ENCODE measurements at regions not wholly inside any gene's neighbourhood (a gene's known extent, or its start where the extent isn't known, plus 50 kb on each side); places are given as distances from the start of the nearest gene placed in this dataset.

- Histone ChIP-seq H3K4me2 (ENCODE audit: low read length) (no peak overlapping the region), H4K20me1 (ENCODE audit: insufficient read depth, low read length) (no peaks in the 10 kb centered on the region), H3K79me2 (ENCODE audit: low read length) (no peaks in the 10 kb centered on the region), H3K4me3 (ENCODE audit: low read length) (no peak overlapping the region), H3K4me1 (ENCODE audit: low read length) (peaks cover 12% of the 10 kb centered on the region), H3K9ac (ENCODE audit: low read length) (no peak overlapping the region), H3K36me3 (replicated peaks; ENCODE audit: low read depth, low read length) (no peaks in the 10 kb centered on the region), H3K27me3 (ENCODE audit: low read depth, low read length) (peaks cover 59% of the 10 kb centered on the region), H3K9me3 (ENCODE audit: insufficient read depth, low read length) (no peaks in the 10 kb centered on the region), H3K27ac (ENCODE audit: low read length) (no peak overlapping the region), H2AFZ (ENCODE audit: low read depth, low read length) (no peak overlapping the region)
- TF ChIP-seq EZH2phosphoT487 (IDR thresholded peaks at IDR 0.05; ENCODE audit: low read depth) (no peak), CTCF (IDR thresholded peaks at IDR 0.05; ENCODE audit: low read depth, low read length) (no peak)
Observed at GRCh38 chr9:76557674-76558225, 98.8 kb downstream of the GCNT1 start.

GRCh38 chr9:76558465-76558864 is 99.5 kb downstream of the GCNT1 start:
- TF ChIP-seq CTCF (IDR thresholded peaks at IDR 0.05; ENCODE audit: low read depth, low read length) (no peak), EZH2phosphoT487 (IDR thresholded peaks at IDR 0.05; ENCODE audit: low read depth) (no peak)
- Histone ChIP-seq H3K4me2 (ENCODE audit: low read length) (no peak overlapping the region), H2AFZ (ENCODE audit: low read depth, low read length) (no peak overlapping the region)

GRCh38 chr9:76559286-76559685 is 100.3 kb downstream of the GCNT1 start:
- H3K27ac ChIP-seq (ENCODE audit: low read length), result no peak overlapping the region
- H3K4me1 ChIP-seq (ENCODE audit: low read length), result peaks cover 16% of the 10 kb centered on the region
- no peak overlapping the region for H3K4me3 ChIP-seq (ENCODE audit: low read length)
- no peaks in the 10 kb centered on the region for H3K36me3 ChIP-seq (replicated peaks; ENCODE audit: low read depth, low read length)
- no peak overlapping the region for H2AFZ ChIP-seq (ENCODE audit: low read depth, low read length)
- no peak overlapping the region for H3K9ac ChIP-seq (ENCODE audit: low read length)
- H3K27me3 ChIP-seq (ENCODE audit: low read depth, low read length), result peaks cover 51% of the 10 kb centered on the region
- H4K20me1 ChIP-seq (ENCODE audit: insufficient read depth, low read length), result no peaks in the 10 kb centered on the region
- H3K4me2 ChIP-seq (ENCODE audit: low read length), result no peak overlapping the region
- TF ChIP-seq CTCF (IDR thresholded peaks at IDR 0.05; ENCODE audit: low read depth, low read length) (no peak), EZH2phosphoT487 (IDR thresholded peaks at IDR 0.05; ENCODE audit: low read depth) (no peak)
- H3K79me2 ChIP-seq (ENCODE audit: low read length), result no peaks in the 10 kb centered on the region
- no peaks in the 10 kb centered on the region for H3K9me3 ChIP-seq (ENCODE audit: insufficient read depth, low read length)

More at GRCh38 chr9:76558465-76558864, 99.5 kb downstream of the GCNT1 start:
- Histone ChIP-seq H3K9me3 (ENCODE audit: insufficient read depth, low read length) (no peaks in the 10 kb centered on the region), H4K20me1 (ENCODE audit: insufficient read depth, low read length) (no peaks in the 10 kb centered on the region), H3K27ac (ENCODE audit: low read length) (no peak overlapping the region), H3K79me2 (ENCODE audit: low read length) (no peaks in the 10 kb centered on the region), H3K4me3 (ENCODE audit: low read length) (no peak overlapping the region), H3K4me1 (ENCODE audit: low read length) (peaks cover 16% of the 10 kb centered on the region), H3K9ac (ENCODE audit: low read length) (no peak overlapping the region), H3K27me3 (ENCODE audit: low read depth, low read length) (peaks cover 52% of the 10 kb centered on the region), H3K36me3 (replicated peaks; ENCODE audit: low read depth, low read length) (no peaks in the 10 kb centered on the region)

- no peaks in the 10 kb centered on the region for H3K79me2 ChIP-seq (ENCODE audit: low read length)
Observed at GRCh38 chr9:76560481-76560922, 101.5 kb downstream of the GCNT1 start.

More at GRCh38 chr9:76560481-76560922, 101.5 kb downstream of the GCNT1 start:
- Histone ChIP-seq H3K4me3 (ENCODE audit: low read length) (no peak overlapping the region), H3K4me2 (ENCODE audit: low read length) (no peak overlapping the region), H3K9me3 (ENCODE audit: insufficient read depth, low read length) (no peaks in the 10 kb centered on the region), H3K9ac (ENCODE audit: low read length) (no peak overlapping the region), H2AFZ (ENCODE audit: low read depth, low read length) (no peak overlapping the region), H3K36me3 (replicated peaks; ENCODE audit: low read depth, low read length) (no peaks in the 10 kb centered on the region), H3K27me3 (ENCODE audit: low read depth, low read length) (peaks cover 52% of the 10 kb centered on the region), H3K27ac (ENCODE audit: low read length) (no peak overlapping the region), H3K4me1 (ENCODE audit: low read length) (peaks cover 16% of the 10 kb centered on the region), H4K20me1 (ENCODE audit: insufficient read depth, low read length) (no peaks in the 10 kb centered on the region)
- no peak for TF ChIP-seq CTCF (IDR thresholded peaks at IDR 0.05; ENCODE audit: low read depth, low read length)
- no peak for TF ChIP-seq EZH2phosphoT487 (IDR thresholded peaks at IDR 0.05; ENCODE audit: low read depth)

Measured in OCI-LY3 (cell line).